HepG2 (cell line): ENCODE measurements at regions not wholly inside any gene's neighbourhood (a gene's known extent, or its start where the extent isn't known, plus 50 kb on each side); places are given as distances from the start of the nearest gene placed in this dataset.
"Not testable (repeated sequence)": the region's sequence is repeated elsewhere in the genome, so short reads cannot be mapped to it uniquely, and the experiment has no call there.

Experiments used
- ATAC-seq: fragments of 200-7000 bp; cut with Tn5 transposase; 3 replicates; pipeline ENCODE4 v1.9.1; 2020; ENCODE audit warnings: mild to moderate bottlenecking, moderate library complexity
- BruUV-seq: library from RNA; stranded (reverse); fragments of 400-500 nt; replicated peaks from 2 replicates; lab custom pipeline; 2021; lab: Mats Ljungman, UMichigan
- CTCF ChIA-PET: fragments of 300-600 bp; formaldehyde crosslinking; extraction: SDS; loops from one replicate; lab custom pipeline; 2021; ENCODE audit warnings: low total read pairs, inconsistent platforms, low intra/inter-chr PET ratio; lab: Yijun Ruan, JAX
- POLR2A ChIA-PET: fragments of 350-600 bp; sonication (Branson Sonifier 250); formaldehyde crosslinking; loops from one replicate; lab custom pipeline; 2020; ENCODE audit warnings: antibody characterized with exemption, inconsistent platforms; lab: Yijun Ruan, JAX
- DNase-seq: peaks from one replicate; pipeline ENCODE4 v3.0.0-alpha.2; 2015; ENCODE audit warnings: low spot score
- FAIRE-seq: peaks from 3 replicates; lab custom pipeline; 2011; peaks lifted over from hg19 to GRCh38; lab: Jason Lieb, UNC
- H2AFZ ChIP-seq: one replicate; pipeline ENCODE4 v1.6.1; 2011; ENCODE audit warnings: low read length, inconsistent platforms
- H3K27ac ChIP-seq: fragments of 300-600 bp; 3 replicates; pipeline ENCODE4 v1.8.0; 2011; ENCODE audit warnings: mixed run types, mild to moderate bottlenecking, mixed read lengths, low read length, inconsistent platforms; ENCODE audit not compliant: insufficient read depth; ENCODE audit errors: extremely low read length
- H3K27me3 ChIP-seq, 2 experiments: fragments of 200-600 bp in 1 of 2; 2 replicates in 1 of 2; 3 replicates in 1 of 2; pipeline versions ENCODE4 v1.6.0 to v1.8.0; 2011; ENCODE audit warnings: low read length in 2 of 2, mild to moderate bottlenecking in 2 of 2, moderate library complexity in 2 of 2, inconsistent platforms in 1 of 2; ENCODE audit not compliant: insufficient read depth in 2 of 2, control insufficient read depth in 1 of 2
- H3K36me3 ChIP-seq, 2 experiments: fragments of 200-600 bp in 1 of 2; replicated peaks in 1 of 2; 2 replicates in 1 of 2; 3 replicates in 1 of 2; pipeline versions ENCODE4 v1.5.1 to v1.8.0; 2011; ENCODE audit warnings: low read length in 2 of 2, inconsistent platforms in 1 of 2; ENCODE audit not compliant: insufficient read depth in 2 of 2, control insufficient read depth in 1 of 2
- H3K4me1 ChIP-seq: 2 replicates; pipeline ENCODE4 v1.5.1; 2012; ENCODE audit warnings: low read length, inconsistent platforms; ENCODE audit not compliant: insufficient read depth
- H3K4me2 ChIP-seq: 2 replicates; pipeline ENCODE4 v1.6.0; 2011; ENCODE audit warnings: low read depth, low read length, inconsistent platforms
- H3K4me3 ChIP-seq, 3 experiments: fragments of 200-600 bp in 1 of 3; sonication (generic), shearing (Covaris generic) in 1 of 3; replicated peaks in 1 of 3; 2 replicates each; pipeline ENCODE4 v1.5.1; 2011 to 2016; ENCODE audit warnings: low read length in 3 of 3, inconsistent platforms in 2 of 3, low read depth in 2 of 3, mild to moderate bottlenecking in 2 of 3, control low read depth in 1 of 3, mixed read lengths in 1 of 3; ENCODE audit not compliant: insufficient read depth in 1 of 3
- H3K79me2 ChIP-seq: one replicate; pipeline ENCODE4 v1.6.1; 2011; ENCODE audit warnings: low read length, inconsistent platforms; ENCODE audit not compliant: insufficient read depth
- H3K9ac ChIP-seq: 2 replicates; pipeline ENCODE4 v1.6.0; 2011; ENCODE audit warnings: mild to moderate bottlenecking, low read depth, low read length, inconsistent platforms; ENCODE audit not compliant: insufficient read depth
- H3K9me3 ChIP-seq: 2 replicates; pipeline ENCODE4 v1.5.1; 2012; ENCODE audit warnings: mild to moderate bottlenecking, low read length
- H4K20me1 ChIP-seq: 2 replicates; pipeline ENCODE4 v1.6.0; 2011; ENCODE audit warnings: inconsistent platforms, mild to moderate bottlenecking, low read length, moderate library complexity; ENCODE audit not compliant: insufficient read depth
- ATF7 ChIP-seq, 2 experiments: fragments of 450-650 bp in 1 of 2; sonication (generic) in 1 of 2; formaldehyde crosslinking in 1 of 2; IDR thresholded peaks; 2 replicates each; pipeline versions ENCODE4 v1.4.0 to v1.6.1; 2016 to 2020; ENCODE audit warnings: antibody characterized with exemption in 1 of 2, mild to moderate bottlenecking in 1 of 2, missing genetic modification reagents in 1 of 2
- HDAC1 ChIP-seq: sonication (generic); formaldehyde crosslinking; IDR thresholded peaks from 2 replicates; pipeline ENCODE4 v1.5.1; 2020; ENCODE audit warnings: mild to moderate bottlenecking, missing genetic modification reagents
- HNRNPLL ChIP-seq: fragments of 200-400 bp; formaldehyde crosslinking; IDR thresholded peaks from 2 replicates; pipeline ENCODE4 v1.6.1; 2017; ENCODE audit warnings: mild to moderate bottlenecking, low read depth, low read length; ENCODE audit not compliant: poor library complexity, severe bottlenecking
- RNF2 ChIP-seq: fragments of 450-650 bp; conservative IDR thresholded peaks from 2 replicates; pipeline ENCODE4 v1.6.1; 2016; ENCODE audit warnings: low read depth
- YEATS2 ChIP-seq: sonication (generic); formaldehyde crosslinking; IDR thresholded peaks from 2 replicates; pipeline ENCODE4 v1.4.0; 2020; ENCODE audit warnings: missing genetic modification reagents, borderline replicate concordance
- ZNF253 ChIP-seq: sonication (generic); formaldehyde crosslinking; IDR thresholded peaks from 2 replicates; pipeline ENCODE4 v1.8.0; 2022; ENCODE audit warnings: mild to moderate bottlenecking, missing genetic modification reagents, borderline replicate concordance
- ZNF501 ChIP-seq: sonication (generic); formaldehyde crosslinking; IDR thresholded peaks from 2 replicates; pipeline ENCODE4 v1.5.1; 2020; ENCODE audit warnings: mild to moderate bottlenecking, moderate library complexity, missing genetic modification reagents
- ZNF552 ChIP-seq: sonication (generic); formaldehyde crosslinking; IDR thresholded peaks from 2 replicates; pipeline ENCODE4 v1.9.0; 2022; ENCODE audit warnings: missing genetic modification reagents, mild to moderate bottlenecking, borderline replicate concordance
- ZNF567 ChIP-seq: sonication (generic); formaldehyde crosslinking; IDR thresholded peaks from 2 replicates; pipeline ENCODE4 v1.8.1; 2023; ENCODE audit warnings: mild to moderate bottlenecking, missing genetic modification reagents, borderline replicate concordance
- WGBS: methylation state at CpG from one replicate; pipeline ENCODE4 v1.1.6; 2017; ENCODE audit warnings: low lambda C conversion rate; 5-methylcytosine and 5-hydroxymethylcytosine counted together
- in situ Hi-C: cut with HindIII; loops from 2 replicates; pipeline ENCODE4 v1.10.0; 2017; ENCODE audit warnings: low pct_unique_long_range_greater_than_20kb; ENCODE audit not compliant: extremely low pct_ligation_motif_present
- intact Hi-C: fragments of 100-400 bp; cut with micrococcal nuclease; formaldehyde crosslinking; loops from one replicate; pipeline ENCODE4 v1.10.0; 2022; ENCODE audit not compliant: unreplicated experiment
- TF ChIP-seq, protein P1 (sequence below): sonication (generic); formaldehyde crosslinking; IDR thresholded peaks from 2 replicates; pipeline ENCODE4 v1.5.0; 2020; ENCODE audit warnings: missing genetic modification reagents
- TF ChIP-seq, protein P2 (sequence below): IDR thresholded peaks from 2 replicates; pipeline ENCODE4 v1.6.1; 2012; ENCODE audit warnings: inconsistent platforms
- TF ChIP-seq, protein P3 (sequence below): sonication (generic); formaldehyde crosslinking; IDR thresholded peaks from 2 replicates; pipeline ENCODE4 v1.4.0; 2020; ENCODE audit warnings: missing genetic modification reagents
- TF ChIP-seq, protein P4 (sequence below): sonication (generic); formaldehyde crosslinking; IDR thresholded peaks from 2 replicates; pipeline ENCODE4 v1.8.1; 2023; ENCODE audit warnings: mild to moderate bottlenecking, missing genetic modification reagents, borderline replicate concordance

DNA sequence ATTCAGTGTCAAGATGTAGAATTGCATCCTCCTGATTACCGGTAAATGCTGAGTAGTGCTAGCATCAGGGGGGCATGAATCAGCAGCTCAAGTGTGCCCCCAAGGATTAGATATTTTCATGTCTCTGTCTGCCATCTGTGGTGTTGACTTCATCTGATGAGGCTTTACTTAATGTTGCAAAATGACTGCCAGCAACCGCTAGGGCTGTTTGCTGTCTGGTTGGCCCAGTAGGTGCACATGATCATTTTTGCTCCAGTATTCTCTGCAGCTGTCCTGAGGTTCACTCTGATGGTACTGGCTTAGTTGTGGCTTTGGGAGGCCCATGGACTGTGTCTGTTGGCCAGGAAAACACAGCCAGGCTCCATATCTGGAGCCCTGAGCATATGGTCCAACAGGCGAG lies 316.4 kb downstream of the SOX2 start (continued):
- TF ChIP-seq HDAC1 (CRISPR knock-in tag) (no peak), ZNF501 (CRISPR knock-in tag) (no peak), YEATS2 (CRISPR knock-in tag) (no peak)

DNA sequence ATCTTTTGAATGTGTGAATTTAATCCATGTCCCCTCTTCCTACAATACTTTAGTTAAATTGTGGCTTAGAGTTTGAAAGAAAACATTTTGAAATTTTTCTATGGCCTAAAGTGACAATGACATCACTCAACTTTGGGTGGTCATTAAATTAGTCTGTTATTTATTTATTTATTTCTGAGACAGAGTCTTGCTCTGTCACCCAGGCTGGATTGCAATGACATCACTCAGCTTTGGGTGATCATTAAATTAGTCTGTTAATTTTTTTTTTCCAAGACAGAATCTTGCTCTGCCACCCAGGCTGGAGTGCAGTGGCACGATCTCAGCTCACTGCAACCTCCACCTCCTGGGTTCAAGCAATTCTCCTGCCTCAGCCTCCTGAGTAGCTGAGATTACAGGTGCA lies 322.5 kb downstream of the SOX2 start:
- WGBS = 0% methylated on average over 1 of the region's 1 CpG
- BruUV-seq; in situ Hi-C loops; FAIRE-seq; H3K79me2 ChIP-seq; H4K20me1 ChIP-seq; H2AFZ ChIP-seq; DNase-seq; ATAC-seq; H3K27ac ChIP-seq; H3K4me3 ChIP-seq; H3K4me2 ChIP-seq; H3K27me3 ChIP-seq; H3K4me1 ChIP-seq; H3K9ac ChIP-seq; intact Hi-C loops; H3K36me3 ChIP-seq; POLR2A ChIA-PET; H3K9me3 ChIP-seq; CTCF ChIA-PET; TF ChIP-seq ATF7 (CRISPR knock-in tag; IDR thresholded peaks at IDR 0.05): not testable (repeated sequence)
- peak; percentile 33; the same call in 1 of the 2 replicates for TF ChIP-seq ATF7 (IDR thresholded peaks at IDR 0.05)

DNA sequence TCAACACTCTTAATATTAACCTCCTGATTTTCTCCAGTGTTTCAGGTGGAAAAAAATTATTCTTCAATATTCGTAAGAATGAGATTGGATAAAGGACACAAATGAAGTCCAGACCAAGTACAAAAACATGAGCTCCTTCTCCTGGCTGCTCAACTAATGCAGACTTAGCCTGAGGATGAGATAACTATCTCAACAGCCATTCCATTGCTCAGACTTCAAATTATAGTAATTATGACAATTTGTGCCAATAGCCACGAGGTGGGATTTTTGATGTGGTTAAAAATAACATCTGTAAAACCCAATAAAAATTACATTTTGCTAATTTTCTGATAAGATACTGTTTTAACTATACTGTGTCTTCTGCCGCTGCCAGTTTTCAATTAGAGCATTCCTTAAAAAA lies 323.6 kb downstream of the SOX2 start:
- no TSS peak for BruUV-seq
- Histone ChIP-seq H2AFZ (no peak overlapping the region), H3K36me3 (no peaks in the 10 kb centered on the region), H4K20me1 (no peaks in the 10 kb centered on the region), H3K27ac (no peak overlapping the region), H3K79me2 (no peaks in the 10 kb centered on the region), H3K9ac (no peak overlapping the region), H3K4me3 (no peak overlapping the region), H3K27me3 (no peaks in the 10 kb centered on the region), H3K4me1 (no peaks in the 10 kb centered on the region), H3K4me2 (no peak overlapping the region), H3K9me3 (no peaks in the 10 kb centered on the region)
- ChIA-PET CTCF (no interaction called here), POLR2A (no interaction called here)
- WGBS = 25% methylated on average over 3 of the region's 3 CpGs
- in situ Hi-C loops = no loop called here
- ATAC-seq (no peak), DNase-seq (no peak), FAIRE-seq (no peak)
- intact Hi-C loops = no loop called here
- TF ChIP-seq, protein P1, sequence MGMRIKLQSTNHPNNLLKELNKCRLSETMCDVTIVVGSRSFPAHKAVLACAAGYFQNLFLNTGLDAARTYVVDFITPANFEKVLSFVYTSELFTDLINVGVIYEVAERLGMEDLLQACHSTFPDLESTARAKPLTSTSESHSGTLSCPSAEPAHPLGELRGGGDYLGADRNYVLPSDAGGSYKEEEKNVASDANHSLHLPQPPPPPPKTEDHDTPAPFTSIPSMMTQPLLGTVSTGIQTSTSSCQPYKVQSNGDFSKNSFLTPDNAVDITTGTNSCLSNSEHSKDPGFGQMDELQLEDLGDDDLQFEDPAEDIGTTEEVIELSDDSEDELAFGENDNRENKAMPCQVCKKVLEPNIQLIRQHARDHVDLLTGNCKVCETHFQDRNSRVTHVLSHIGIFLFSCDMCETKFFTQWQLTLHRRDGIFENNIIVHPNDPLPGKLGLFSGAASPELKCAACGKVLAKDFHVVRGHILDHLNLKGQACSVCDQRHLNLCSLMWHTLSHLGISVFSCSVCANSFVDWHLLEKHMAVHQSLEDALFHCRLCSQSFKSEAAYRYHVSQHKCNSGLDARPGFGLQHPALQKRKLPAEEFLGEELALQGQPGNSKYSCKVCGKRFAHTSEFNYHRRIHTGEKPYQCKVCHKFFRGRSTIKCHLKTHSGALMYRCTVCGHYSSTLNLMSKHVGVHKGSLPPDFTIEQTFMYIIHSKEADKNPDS (CRISPR knock-in tag) = no peak
- TF ChIP-seq, protein P2, sequence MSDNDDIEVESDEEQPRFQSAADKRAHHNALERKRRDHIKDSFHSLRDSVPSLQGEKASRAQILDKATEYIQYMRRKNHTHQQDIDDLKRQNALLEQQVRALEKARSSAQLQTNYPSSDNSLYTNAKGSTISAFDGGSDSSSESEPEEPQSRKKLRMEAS = no peak
- TF ChIP-seq, protein P3, sequence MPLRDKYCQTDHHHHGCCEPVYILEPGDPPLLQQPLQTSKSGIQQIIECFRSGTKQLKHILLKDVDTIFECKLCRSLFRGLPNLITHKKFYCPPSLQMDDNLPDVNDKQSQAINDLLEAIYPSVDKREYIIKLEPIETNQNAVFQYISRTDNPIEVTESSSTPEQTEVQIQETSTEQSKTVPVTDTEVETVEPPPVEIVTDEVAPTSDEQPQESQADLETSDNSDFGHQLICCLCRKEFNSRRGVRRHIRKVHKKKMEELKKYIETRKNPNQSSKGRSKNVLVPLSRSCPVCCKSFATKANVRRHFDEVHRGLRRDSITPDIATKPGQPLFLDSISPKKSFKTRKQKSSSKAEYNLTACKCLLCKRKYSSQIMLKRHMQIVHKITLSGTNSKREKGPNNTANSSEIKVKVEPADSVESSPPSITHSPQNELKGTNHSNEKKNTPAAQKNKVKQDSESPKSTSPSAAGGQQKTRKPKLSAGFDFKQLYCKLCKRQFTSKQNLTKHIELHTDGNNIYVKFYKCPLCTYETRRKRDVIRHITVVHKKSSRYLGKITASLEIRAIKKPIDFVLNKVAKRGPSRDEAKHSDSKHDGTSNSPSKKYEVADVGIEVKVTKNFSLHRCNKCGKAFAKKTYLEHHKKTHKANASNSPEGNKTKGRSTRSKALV = no peak
- TF ChIP-seq RNF2 (no peak), ZNF253 (CRISPR knock-in tag) (no peak), ZNF567 (CRISPR knock-in tag) (no peak), HNRNPLL (no peak), ZNF552 (no peak)
- TF ChIP-seq, protein P4, sequence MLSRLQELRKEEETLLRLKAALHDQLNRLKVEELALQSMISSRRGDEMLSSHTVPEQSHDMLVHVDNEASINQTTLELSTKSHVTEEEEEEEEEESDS = no peak
